Ecto neural progenitor cell (in vitro differentiated cells): ENCODE measurements at regions not wholly inside any gene's neighbourhood (a gene's known extent, or its start where the extent isn't known, plus 50 kb on each side); places are given as distances from the start of the nearest gene placed in this dataset.

Experiments
- DNase-seq: peaks from one replicate; pipeline ENCODE4 v3.0.0-alpha.2; 2018; ENCODE audit warnings: low spot score

GRCh38 chr2:217410681-217410960 is 550.8 kb upstream of the TNP1 start:
- no peak for DNase-seq

- no peak for DNase-seq
Measured at GRCh38 chr2:217409949-217410680, 550.3 kb upstream of the TNP1 start.

- DNase-seq, result no peak
Measured at GRCh38 chr2:217407362-217407761, 547.5 kb upstream of the TNP1 start.

- no peak for DNase-seq
Measured at GRCh38 chr2:217404236-217404760, 544.4 kb upstream of the TNP1 start.

- DNase-seq, result no peak
Measured at GRCh38 chr2:217402761-217403383, 543.0 kb upstream of the TNP1 start.

GRCh38 chr2:217402144-217402543 is 542.3 kb upstream of the TNP1 start:
- no peak for DNase-seq

GRCh38 chr2:217399291-217399690 is 539.4 kb upstream of the TNP1 start:
- DNase-seq, result no peak

- no peak for DNase-seq
Measured at GRCh38 chr2:217398860-217399259, 539.0 kb upstream of the TNP1 start.

GRCh38 chr2:217398101-217398500 is 538.2 kb upstream of the TNP1 start:
- DNase-seq, result no peak

- no peak for DNase-seq
Measured at GRCh38 chr2:217396586-217396985, 536.7 kb upstream of the TNP1 start.

- DNase-seq, result no peak
Measured at GRCh38 chr2:217396165-217396564, 536.3 kb upstream of the TNP1 start.

GRCh38 chr2:217394510-217395351 is 534.9 kb upstream of the TNP1 start:
- DNase-seq, result no peak

- DNase-seq, result no peak
Measured at GRCh38 chr2:217393585-217394032, 533.7 kb upstream of the TNP1 start.

GRCh38 chr2:217392930-217393584 is 533.2 kb upstream of the TNP1 start:
- no peak for DNase-seq

- DNase-seq, result no peak
Measured at GRCh38 chr2:217387776-217388387, 528.0 kb upstream of the TNP1 start.

GRCh38 chr2:217386041-217386440 is 526.2 kb upstream of the TNP1 start:
- no peak for DNase-seq

- no peak for DNase-seq
Measured at GRCh38 chr2:217383620-217384019, 523.8 kb upstream of the TNP1 start.

- no peak for DNase-seq
Measured at GRCh38 chr2:217382794-217383193, 522.9 kb upstream of the TNP1 start.

- no peak for DNase-seq
Measured at GRCh38 chr2:217379807-217380206, 519.9 kb upstream of the TNP1 start.

GRCh38 chr2:217372794-217373193 is 512.9 kb upstream of the TNP1 start:
- DNase-seq, result no peak

- DNase-seq, result peak; percentile 54
Measured at GRCh38 chr2:217371781-217372213, 511.9 kb upstream of the TNP1 start.

GRCh38 chr2:217370391-217370790 is 510.5 kb upstream of the TNP1 start:
- no peak for DNase-seq
